Liver (tissue), 7 donors: ENCODE measurements at regions not wholly inside any gene's neighbourhood (a gene's known extent, or its start where the extent isn't known, plus 50 kb on each side); places are given as distances from the start of the nearest gene placed in this dataset.
"Not testable (repeated sequence)": the region's sequence is repeated elsewhere in the genome, so short reads cannot be mapped to it uniquely, and the experiment has no call there.

Experiments
- DNase-seq: peaks from one replicate; pipeline ENCODE4 v3.0.0-alpha.2; 2017; ENCODE audit warnings: low spot score
- H3K27ac ChIP-seq, 2 donors: one replicate each; pipeline ENCODE4 v1.7.0; 2013; ENCODE audit warnings: inconsistent platforms in 2 of 2, low read length in 2 of 2, control low read depth in 1 of 2, low read depth in 1 of 2, mild to moderate bottlenecking in 1 of 2
- H3K27me3 ChIP-seq, 4 donors: one replicate each; pipeline versions ENCODE4 v1.6.1 to v1.7.0; 2013; ENCODE audit warnings: low read length in 3 of 4, inconsistent platforms in 1 of 4, mild to moderate bottlenecking in 1 of 4, moderate library complexity in 1 of 4; ENCODE audit not compliant: control insufficient read depth in 4 of 4, insufficient read depth in 4 of 4
- H3K36me3 ChIP-seq, 4 donors: one replicate each; pipeline versions ENCODE4 v1.6.1 to v1.7.0; 2013; ENCODE audit warnings: low read length in 3 of 4, mild to moderate bottlenecking in 3 of 4, low read depth in 1 of 4, moderate library complexity in 1 of 4; ENCODE audit not compliant: control insufficient read depth in 4 of 4, insufficient read depth in 3 of 4
- H3K4me1 ChIP-seq, 4 donors: one replicate each; pipeline versions ENCODE4 v1.6.1 to v1.7.0; 2013; ENCODE audit warnings: low read length in 3 of 4, mild to moderate bottlenecking in 3 of 4, moderate library complexity in 1 of 4; ENCODE audit not compliant: control insufficient read depth in 4 of 4, insufficient read depth in 4 of 4
- H3K4me3 ChIP-seq, 3 donors: one replicate each; pipeline versions ENCODE4 v1.6.1 to v1.7.0; 2013; ENCODE audit warnings: low read length in 3 of 3, control low read depth in 1 of 3, low read depth in 1 of 3, mild to moderate bottlenecking in 1 of 3
- H3K9ac ChIP-seq, 2 donors: one replicate each; pipeline ENCODE4 v1.7.0; 2013; ENCODE audit warnings: low read length in 2 of 2, mild to moderate bottlenecking in 2 of 2, moderate library complexity in 2 of 2, control low read depth in 1 of 2, low read depth in 1 of 2
- H3K9me3 ChIP-seq, 4 donors: one replicate each; pipeline versions ENCODE4 v1.6.1 to v1.7.0; 2013; ENCODE audit warnings: low read length in 3 of 4; ENCODE audit not compliant: control insufficient read depth in 4 of 4
- EGR1 ChIP-seq, 2 donors: IDR thresholded peaks; 2 replicates each; pipeline ENCODE4 v1.6.1; 2016 to 2018; ENCODE audit warnings: antibody characterized with exemption in 2 of 2, low read depth in 2 of 2
- FOXA1 ChIP-seq: IDR thresholded peaks from 2 replicates; pipeline ENCODE4 v1.6.1; 2016; ENCODE audit warnings: antibody characterized with exemption
- GABPA ChIP-seq, 2 donors: IDR thresholded peaks in 1 of 2; conservative IDR thresholded peaks in 1 of 2; 2 replicates each; pipeline ENCODE4 v1.6.1; 2016; ENCODE audit warnings: antibody characterized with exemption in 2 of 2, mild to moderate bottlenecking in 1 of 2, moderate library complexity in 1 of 2
- HNF4A ChIP-seq, 2 donors: conservative IDR thresholded peaks; 2 replicates each; pipeline ENCODE4 v1.6.1; 2016; ENCODE audit warnings: antibody characterized with exemption in 2 of 2, mild to moderate bottlenecking in 2 of 2
- JUND ChIP-seq, 2 donors: IDR thresholded peaks; 2 replicates each; pipeline ENCODE4 v1.6.1; 2016; ENCODE audit warnings: antibody characterized with exemption in 2 of 2
- RXRA ChIP-seq, 2 donors: IDR thresholded peaks; 2 replicates each; pipeline ENCODE4 v1.6.1; 2017 to 2018; ENCODE audit warnings: antibody characterized with exemption in 2 of 2, mild to moderate bottlenecking in 1 of 2
- TAF1 ChIP-seq: conservative IDR thresholded peaks from 2 replicates; pipeline ENCODE4 v1.6.1; 2016; ENCODE audit warnings: antibody characterized with exemption, mild to moderate bottlenecking
- WGBS: extraction: QIAGEN DNeasy Blood & Tissue Kit; methylation state at CpG from one replicate; pipeline ENCODE4 v1.1.7; 2013; 5-methylcytosine and 5-hydroxymethylcytosine counted together
- TF ChIP-seq, protein P1 (sequence below): IDR thresholded peaks from 2 replicates; pipeline ENCODE4 v1.6.1; 2016; ENCODE audit warnings: antibody characterized with exemption
- donor health status: healthy.
- donor health status: healthy.
- donor health status: healthy.
- donor health status: healthy.

- not testable (repeated sequence) for DNase-seq, H3K4me1 ChIP-seq, H3K36me3 ChIP-seq, H3K9ac ChIP-seq, H3K27me3 ChIP-seq, H3K27ac ChIP-seq
- WGBS, result 73% methylated on average over 17 of the region's 17 CpGs
- Histone ChIP-seq H3K9me3 (peaks cover 5 to 98% (median 81%) of the 10 kb centered on the region in 4 donors), H3K4me3 (peak overlapping the region in 1 of 3 donors; percentile 9)
Observed at GRCh38 chr2:89795530-89795929, 1104.1 kb downstream of the RPIA start.

DNA sequence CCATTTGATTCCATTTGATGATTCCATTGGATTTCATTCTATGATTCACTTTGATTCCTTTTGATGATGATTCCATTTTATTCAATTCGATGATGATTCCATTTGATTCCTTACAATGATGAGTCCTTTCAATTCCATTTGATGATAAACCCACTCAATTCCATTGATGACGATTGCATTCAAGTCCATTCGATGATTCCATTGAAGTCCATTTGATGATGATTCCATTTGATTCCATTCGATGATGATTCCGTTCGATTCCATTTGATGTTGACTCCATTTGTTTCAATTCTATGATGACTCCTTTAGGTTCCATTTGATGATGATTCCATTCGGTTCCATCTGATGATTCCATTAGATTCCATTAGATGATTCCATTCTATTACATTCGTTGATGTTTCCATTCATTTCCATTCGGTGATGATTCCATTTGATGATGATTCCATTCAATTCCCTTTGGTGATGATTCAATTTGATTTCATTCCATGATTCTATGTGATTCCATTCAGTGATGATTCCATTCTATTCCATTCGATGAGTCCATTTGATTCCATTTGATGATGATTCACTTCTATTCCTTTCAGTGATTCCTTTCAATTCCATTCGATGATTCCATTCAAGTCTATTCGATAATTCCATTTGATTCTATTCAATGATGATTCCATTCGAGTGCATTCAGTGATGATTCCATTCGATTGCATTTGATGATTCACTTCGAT lies 1106.0 kb downstream of the RPIA start:
- Histone ChIP-seq H3K9me3 (peaks cover 3 to 98% (median 78%) of the 10 kb centered on the region in 4 donors), H3K9ac (no peak overlapping the region)

DNA sequence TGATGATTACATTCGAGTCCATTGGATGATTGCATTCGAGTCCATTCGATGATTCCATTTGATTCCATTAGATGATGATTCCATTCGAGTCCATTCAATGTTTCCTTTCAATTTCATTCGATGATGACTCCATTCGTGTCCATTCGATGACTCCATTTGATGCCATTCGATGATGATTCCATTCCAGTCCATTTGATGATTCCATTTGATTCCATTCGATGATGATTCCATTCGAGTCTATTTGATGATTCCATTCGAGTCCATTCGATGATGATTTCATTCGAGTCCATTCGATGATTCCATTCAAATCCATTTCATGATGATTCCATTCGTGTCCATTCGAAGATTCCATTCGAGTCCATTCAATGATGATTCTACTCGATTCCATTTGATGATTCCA lies 1109.7 kb downstream of the RPIA start:
- not testable (repeated sequence) for H3K27ac ChIP-seq, H3K4me1 ChIP-seq, H3K36me3 ChIP-seq, H3K9ac ChIP-seq, DNase-seq, H3K27me3 ChIP-seq
- Histone ChIP-seq H3K4me3 (peak overlapping the region in 1 of 3 donors; percentile 28), H3K9me3 (peaks cover 2 to 98% (median 73%) of the 10 kb centered on the region in 4 donors)
- 66% methylated on average over 18 of the region's 18 CpGs for WGBS

More for the DNA sequence above, 1106.0 kb downstream of the RPIA start:
- Histone ChIP-seq H3K27ac (no peak overlapping the region), H3K4me1 (no peaks in the 10 kb centered on the region), H3K36me3 (no peaks in the 10 kb centered on the region), H3K4me3 (peak overlapping the region in 1 of 3 donors; percentile 9), H3K27me3 (no peaks in the 10 kb centered on the region)
- TF ChIP-seq, protein P1, sequence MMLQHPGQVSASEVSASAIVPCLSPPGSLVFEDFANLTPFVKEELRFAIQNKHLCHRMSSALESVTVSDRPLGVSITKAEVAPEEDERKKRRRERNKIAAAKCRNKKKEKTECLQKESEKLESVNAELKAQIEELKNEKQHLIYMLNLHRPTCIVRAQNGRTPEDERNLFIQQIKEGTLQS, result no peak
- TF ChIP-seq EGR1 (IDR thresholded peaks at IDR 0.05; ENCODE audit: low read depth in 2 of 2) (no peak), JUND (IDR thresholded peaks at IDR 0.05) (no peak), GABPA (IDR thresholded peaks at IDR 0.05 in 1 of 2, conservative IDR thresholded peaks at IDR 0.05 in 1 of 2) (no peak)
- no peak for DNase-seq
- 61% methylated on average over 15 of the region's 15 CpGs for WGBS

DNA sequence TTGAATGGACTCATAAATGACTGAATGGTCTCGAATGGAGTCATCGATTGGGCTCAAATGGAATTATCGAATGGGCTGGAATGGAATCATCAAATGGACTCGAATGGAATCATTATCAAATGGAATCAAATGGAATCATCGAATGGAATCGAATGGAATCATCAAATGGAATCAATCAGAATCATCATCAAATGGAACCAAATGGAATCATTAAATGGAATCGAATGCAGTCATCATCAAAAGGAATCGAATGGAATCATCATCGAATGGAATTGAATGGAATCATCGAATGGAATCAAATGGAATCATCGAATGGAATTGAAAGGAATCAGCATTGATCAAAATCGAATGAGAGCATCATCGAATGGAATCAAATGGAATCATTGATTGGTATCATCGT lies 1114.9 kb downstream of the RPIA start:
- peak overlapping the region in 1 of 3 donors; percentile 28 for H3K4me3 ChIP-seq
- H3K9me3 ChIP-seq, result peaks cover 1 to 86% (median 65%) of the 10 kb centered on the region in 4 donors
- WGBS, result 74% methylated on average over 14 of the region's 14 CpGs
- H3K9ac ChIP-seq, H3K27me3 ChIP-seq, H3K36me3 ChIP-seq, H3K27ac ChIP-seq, DNase-seq, H3K4me1 ChIP-seq: not testable (repeated sequence)

GRCh38 chr2:89811295-89811694 lies 1119.8 kb downstream of the RPIA start:
- H3K9me3 ChIP-seq, result peaks cover 7 to 86% (median 61%) of the 10 kb centered on the region in 4 donors
- H3K4me3 ChIP-seq, result peak overlapping the region in 2 of 3 donors; percentile 15 to 55
- H3K27me3 ChIP-seq, result no peaks in the 10 kb centered on the region
- no peak for DNase-seq
- H3K36me3 ChIP-seq, result no peaks in the 10 kb centered on the region
- H3K9ac ChIP-seq, result no peak overlapping the region
- WGBS, result 69% methylated on average over 11 of the region's 11 CpGs
- H3K27ac ChIP-seq, result no peak overlapping the region
- no peaks in the 10 kb centered on the region for H3K4me1 ChIP-seq
- TF ChIP-seq FOXA1 (no peak), GABPA (IDR thresholded peaks at IDR 0.05 in 1 of 2, conservative IDR thresholded peaks at IDR 0.05 in 1 of 2) (no peak), TAF1 (no peak), HNF4A (conservative IDR thresholded peaks at IDR 0.05) (no peak), RXRA (IDR thresholded peaks at IDR 0.05) (no peak)

- not testable (repeated sequence) for DNase-seq, H3K27ac ChIP-seq, H3K4me1 ChIP-seq, H3K9ac ChIP-seq, H3K36me3 ChIP-seq, H3K27me3 ChIP-seq
- peaks cover 7 to 86% (median 59%) of the 10 kb centered on the region in 4 donors for H3K9me3 ChIP-seq
- H3K4me3 ChIP-seq, result peak overlapping the region in 2 of 3 donors; percentile 1 to 55
- WGBS, result 69% methylated on average over 14 of the region's 14 CpGs
Observed at GRCh38 chr2:89811910-89812309, 1120.4 kb downstream of the RPIA start.

DNA sequence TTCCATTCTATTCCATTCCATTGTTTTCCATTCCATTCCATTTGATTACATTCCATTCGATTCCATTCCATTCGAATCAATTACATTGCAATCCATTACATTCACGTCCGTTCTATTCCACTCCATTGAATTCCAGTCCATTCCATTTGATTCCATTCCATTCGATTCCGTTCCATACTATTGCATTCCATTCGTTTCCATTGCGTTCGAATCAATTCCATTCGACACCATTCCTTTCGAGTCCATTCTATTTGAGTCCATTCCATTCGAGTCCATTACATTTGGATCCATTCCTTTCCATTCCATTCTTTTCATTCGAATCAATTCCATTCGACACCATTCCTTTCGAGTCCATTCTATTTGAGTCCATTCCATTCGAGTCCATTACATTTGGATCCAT lies 1122.9 kb downstream of the RPIA start:
- 79% methylated on average over 16 of the region's 16 CpGs for WGBS
- Histone ChIP-seq H3K9me3 (peaks cover 11 to 94% (median 69%) of the 10 kb centered on the region in 4 donors), H3K4me3 (peak overlapping the region in 2 of 3 donors; percentile 7 to 33)
- not testable (repeated sequence) for H3K36me3 ChIP-seq, H3K27ac ChIP-seq, DNase-seq, H3K9ac ChIP-seq, H3K4me1 ChIP-seq, H3K27me3 ChIP-seq
